Liver (tissue), 3 donors: ENCODE measurements at regions not wholly inside any gene's neighbourhood (a gene's known extent, or its start where the extent isn't known, plus 50 kb on each side); places are given as distances from the start of the nearest gene placed in this dataset.

Source experiments
- CTCF ChIP-seq: fragments of 150-350 bp; IDR thresholded peaks from 2 replicates; pipeline ENCODE4 v1.5.1; 2017; ENCODE audit warnings: improper control_type of control experiment, low read depth, low read length; ENCODE audit not compliant: missing input control
- TAF1 ChIP-seq: conservative IDR thresholded peaks from 2 replicates; pipeline ENCODE4 v1.6.1; 2016; ENCODE audit warnings: antibody characterized with exemption, mild to moderate bottlenecking
- YY1 ChIP-seq: IDR thresholded peaks from 2 replicates; pipeline ENCODE4 v1.6.1; 2016; ENCODE audit warnings: antibody characterized with exemption, mild to moderate bottlenecking
- donor health status: healthy.
- donor health status: healthy.

GRCh38 chr5:15368835-15369234 lies 131.1 kb upstream of the FBXL7 start:
- TF ChIP-seq YY1 (no peak), CTCF (no peak), TAF1 (no peak)
